CD14-positive monocyte (primary cell): ENCODE measurements at regions not wholly inside any gene's neighbourhood (a gene's known extent, or its start where the extent isn't known, plus 50 kb on each side); places are given as distances from the start of the nearest gene placed in this dataset.
A peak's percentile ranks its signal among the peaks of the same experiment; 100 is the strongest.

Experiments
- DNase-seq, 3 donors: peaks; one replicate each; pipeline ENCODE4 v3.0.0-alpha.2; 2011 to 2022
- H2AFZ ChIP-seq: 2 replicates; pipeline ENCODE4 v1.6.0; 2012; ENCODE audit warnings: mild to moderate bottlenecking, low read depth, low read length, inconsistent platforms; ENCODE audit not compliant: insufficient read depth, poor library complexity, severe bottlenecking
- H3K27ac ChIP-seq, 2 donors: 1 replicate in 1 of 2; 2 replicates in 1 of 2; pipeline ENCODE4 v1.5.1; 2012 to 2013; ENCODE audit warnings: low read length in 2 of 2, control low read depth in 1 of 2, inconsistent platforms in 1 of 2, low read depth in 1 of 2, mild to moderate bottlenecking in 1 of 2
- H3K27me3 ChIP-seq, 2 donors: one replicate each; pipeline versions ENCODE4 v1.6.0 to v1.6.1; 2011 to 2013; ENCODE audit warnings: low read length in 2 of 2; ENCODE audit not compliant: control insufficient read depth in 2 of 2, insufficient read depth in 2 of 2
- H3K36me3 ChIP-seq, 2 donors: replicated peaks in 1 of 2; 1 replicate in 1 of 2; 2 replicates in 1 of 2; pipeline versions ENCODE4 v1.5.1 to v1.6.1; 2012 to 2013; ENCODE audit warnings: low read length in 2 of 2, control low read depth in 1 of 2, inconsistent platforms in 1 of 2, mild to moderate bottlenecking in 1 of 2; ENCODE audit not compliant: insufficient read depth in 2 of 2, control insufficient read depth in 1 of 2
- H3K4me1 ChIP-seq, 2 donors: 1 replicate in 1 of 2; 2 replicates in 1 of 2; pipeline versions ENCODE4 v1.5.1 to v1.6.1; 2012 to 2013; ENCODE audit warnings: low read length in 2 of 2, control low read depth in 1 of 2, inconsistent platforms in 1 of 2, mild to moderate bottlenecking in 1 of 2, moderate library complexity in 1 of 2; ENCODE audit not compliant: insufficient read depth in 2 of 2, control insufficient read depth in 1 of 2
- H3K4me2 ChIP-seq: replicated peaks from 2 replicates; pipeline ENCODE3; 2012; ENCODE audit warnings: low read length, moderate library complexity, mild to moderate bottlenecking; ENCODE audit not compliant: poor library complexity, severe bottlenecking; ENCODE audit errors: extremely low read depth
- H3K4me3 ChIP-seq, 3 experiments: fragments of 200-600 bp in 1 of 3; sonication (generic) in 1 of 3; replicated peaks in 1 of 3; 1 replicate in 2 of 3; 2 replicates in 1 of 3; pipeline ENCODE4 v1.5.1; 2011 to 2013; ENCODE audit warnings: low read length in 3 of 3, mild to moderate bottlenecking in 3 of 3, control low read depth in 2 of 3, low read depth in 2 of 3, inconsistent platforms in 1 of 3, moderate library complexity in 1 of 3
- H3K79me2 ChIP-seq: 2 replicates; pipeline ENCODE4 v1.6.0; 2012; ENCODE audit warnings: mild to moderate bottlenecking, control low read depth, inconsistent platforms, low read length, moderate library complexity; ENCODE audit not compliant: insufficient read depth
- H3K9ac ChIP-seq: 2 replicates; pipeline ENCODE4 v1.6.0; 2017; ENCODE audit warnings: low read length, mild to moderate bottlenecking; ENCODE audit not compliant: insufficient read depth, poor library complexity, severe bottlenecking
- H3K9me3 ChIP-seq, 2 donors: replicated peaks in 1 of 2; 1 replicate in 1 of 2; 2 replicates in 1 of 2; pipeline versions ENCODE4 v1.5.1 to v1.6.1; 2012 to 2013; ENCODE audit warnings: low read length in 2 of 2, control low read depth in 1 of 2; ENCODE audit not compliant: control insufficient read depth in 1 of 2, insufficient read depth in 1 of 2
- H4K20me1 ChIP-seq: 2 replicates; pipeline ENCODE4 v1.6.0; 2012; ENCODE audit warnings: mild to moderate bottlenecking, low read length, control low read depth, moderate library complexity; ENCODE audit not compliant: insufficient read depth
- H3K27ac Mint-ChIP-seq, 7 donors: one replicate each; pipeline ENCODE4 v1.8.0; 2020; ENCODE audit warnings: mild to moderate bottlenecking in 7 of 7, mixed read lengths in 7 of 7, moderate library complexity in 6 of 7, inconsistent platforms in 2 of 7
- H3K27me3 Mint-ChIP-seq, 3 donors: one replicate each; pipeline ENCODE4 v1.8.0; 2021 to 2022; ENCODE audit warnings: low read depth in 3 of 3, mild to moderate bottlenecking in 3 of 3, mixed read lengths in 3 of 3, moderate library complexity in 3 of 3, inconsistent platforms in 1 of 3
- H3K36me3 Mint-ChIP-seq, 2 donors: one replicate each; pipeline ENCODE4 v1.8.0; 2020; ENCODE audit warnings: mixed read lengths in 2 of 2, inconsistent platforms in 1 of 2, mild to moderate bottlenecking in 1 of 2
- H3K4me1 Mint-ChIP-seq: one replicate; pipeline ENCODE4 v1.8.0; 2020; ENCODE audit warnings: mild to moderate bottlenecking, mixed read lengths
- H3K4me3 Mint-ChIP-seq, 2 donors: one replicate each; pipeline ENCODE4 v1.8.0; 2020; ENCODE audit warnings: mild to moderate bottlenecking in 2 of 2, mixed read lengths in 2 of 2, moderate library complexity in 1 of 2
- H3K9me3 Mint-ChIP-seq, 7 donors: one replicate each; pipeline ENCODE4 v1.8.0; 2020 to 2022; ENCODE audit warnings: mixed read lengths in 7 of 7, mild to moderate bottlenecking in 6 of 7, moderate library complexity in 6 of 7, inconsistent platforms in 2 of 7
- CTCF ChIP-seq: fragments of 200-600 bp; IDR thresholded peaks from one replicate; pipeline ENCODE4 v1.8.0; 2022; ENCODE audit warnings: antibody characterized with exemption, mild to moderate bottlenecking
- WGBS: methylation state at CpG from one replicate; pipeline ENCODE4 v1.1.5; 2013; ENCODE audit warnings: missing lambda C conversion rate; ENCODE audit not compliant: insufficient coverage; 5-methylcytosine and 5-hydroxymethylcytosine counted together
- intact Hi-C, 2 donors: fragments of 100-400 bp; cut with micrococcal nuclease; formaldehyde crosslinking; loops; one replicate each; pipeline versions ENCODE4 v1.15.0 to v1.15.1; 2023

GRCh38 chr7:156582591-156583123 lies 57.9 kb upstream of the RNF32 start:
- peaks cover 3 to 4% of the 10 kb centered on the region in 2 donors for H3K9me3 ChIP-seq
- H3K79me2 ChIP-seq, result no peaks in the 10 kb centered on the region
- H3K4me3 ChIP-seq, result no peak overlapping the region
- WGBS, result 100% methylated on average over 3 of the region's 11 CpGs
- H3K4me2 ChIP-seq, result no peak overlapping the region
- no peaks in the 10 kb centered on the region for H3K27me3 ChIP-seq
- Mint-ChIP-seq H3K36me3 (no peaks in the 10 kb centered on the region), H3K4me3 (no peak overlapping the region), H3K27ac (peak overlapping the region in 1 of 7 donors; percentile 16), H3K4me1 (no peaks in the 10 kb centered on the region), H3K9me3 (peaks cover 0 to 11% (median 9%) of the 10 kb centered on the region in 7 donors), H3K27me3 (peaks cover 0 to 7% (median 2%) of the 10 kb centered on the region in 3 donors)
- no peaks in the 10 kb centered on the region for H4K20me1 ChIP-seq
- intact Hi-C loops, result no loop called here
- H3K27ac ChIP-seq, result no peak overlapping the region
- no peaks in the 10 kb centered on the region for H3K4me1 ChIP-seq
- DNase-seq, result no peak
- H2AFZ ChIP-seq, result no peak overlapping the region
- no peak for TF ChIP-seq CTCF
- no peak overlapping the region for H3K9ac ChIP-seq
- no peaks in the 10 kb centered on the region for H3K36me3 ChIP-seq

- no peaks in the 10 kb centered on the region for H3K36me3 Mint-ChIP-seq
- no peak overlapping the region for H3K9ac ChIP-seq
- no peak overlapping the region for H3K27ac ChIP-seq
- no peaks in the 10 kb centered on the region for H3K36me3 ChIP-seq
- no peaks in the 10 kb centered on the region for H3K4me1 ChIP-seq
- H4K20me1 ChIP-seq, result no peaks in the 10 kb centered on the region
- peaks cover 0 to 5% (median 2%) of the 10 kb centered on the region in 7 donors for H3K9me3 Mint-ChIP-seq
- no peaks in the 10 kb centered on the region for H3K27me3 ChIP-seq
- no peak overlapping the region for H2AFZ ChIP-seq
- H3K27me3 Mint-ChIP-seq, result peaks cover 0 to 4% (median 2%) of the 10 kb centered on the region in 3 donors
- no peak overlapping the region for H3K4me2 ChIP-seq
- H3K79me2 ChIP-seq, result no peaks in the 10 kb centered on the region
- no peaks in the 10 kb centered on the region for H3K4me1 Mint-ChIP-seq
- no peak overlapping the region for H3K4me3 ChIP-seq
- TF ChIP-seq CTCF, result no peak
- H3K4me3 Mint-ChIP-seq, result no peak overlapping the region
- intact Hi-C loops, result no loop called here
- DNase-seq, result no peak
- no peaks in the 10 kb centered on the region for H3K9me3 ChIP-seq
- 100% methylated on average over 1 of the region's 8 CpGs for WGBS
- no peak overlapping the region for H3K27ac Mint-ChIP-seq
These were observed 60.5 kb upstream of the RNF32 start for GRCh38 chr7:156580036-156580435.
